Inflammatory macrophage treated with lipopolysaccharide for 1 hour (primary cell): ENCODE measurements at regions not wholly inside any gene's neighbourhood (a gene's known extent, or its start where the extent isn't known, plus 50 kb on each side); places are given as distances from the start of the nearest gene placed in this dataset.
A peak's percentile ranks its signal among the peaks of the same experiment; 100 is the strongest.
"Not testable (repeated sequence)": the region's sequence is repeated elsewhere in the genome, so short reads cannot be mapped to it uniquely, and the experiment has no call there.

ENCODE experiments used
- DNase-seq, 2 donors: peaks; one replicate each; pipeline ENCODE4 v3.0.0-alpha.2; 2020 to 2022

GRCh38 chr2:44051593-44052347, 56.0 kb upstream of the LRPPRC start:
- no peak for DNase-seq

GRCh38 chr2:44052584-44052983, 56.8 kb upstream of the LRPPRC start:
- no peak for DNase-seq

GRCh38 chr2:44053052-44053451, 57.3 kb upstream of the LRPPRC start:
- DNase-seq = no peak

- no peak for DNase-seq
Observed at GRCh38 chr2:44053456-44053855, 57.7 kb upstream of the LRPPRC start.

GRCh38 chr2:44055229-44055628, 59.4 kb upstream of the LRPPRC start:
- DNase-seq = no peak

GRCh38 chr2:44055664-44056063, 59.9 kb upstream of the LRPPRC start:
- DNase-seq = no peak

- no peak for DNase-seq
Observed at GRCh38 chr2:44056947-44057346, 61.2 kb upstream of the LRPPRC start.

GRCh38 chr2:44060286-44060685, 64.5 kb upstream of the LRPPRC start:
- DNase-seq = not testable (repeated sequence)

- DNase-seq = no peak
Observed at GRCh38 chr2:44060990-44061389, 65.2 kb upstream of the LRPPRC start.

GRCh38 chr2:44061469-44061868, 65.7 kb upstream of the LRPPRC start:
- DNase-seq = no peak

GRCh38 chr2:44061876-44062275, 66.1 kb upstream of the LRPPRC start:
- no peak for DNase-seq

GRCh38 chr2:44063033-44063432, 67.2 kb upstream of the LRPPRC start:
- no peak for DNase-seq

- not testable (repeated sequence) for DNase-seq
Observed at GRCh38 chr2:44064281-44064680, 68.5 kb upstream of the LRPPRC start.

GRCh38 chr2:44067012-44067790, 71.4 kb upstream of the LRPPRC start:
- DNase-seq = not testable (repeated sequence)

GRCh38 chr2:44067791-44068181, 72.0 kb upstream of the LRPPRC start:
- not testable (repeated sequence) for DNase-seq

GRCh38 chr2:44071454-44072046, 75.8 kb upstream of the LRPPRC start:
- DNase-seq = no peak

- DNase-seq = not testable (repeated sequence)
Observed at GRCh38 chr2:44073667-44074066, 77.9 kb upstream of the LRPPRC start.

- DNase-seq = not testable (repeated sequence)
Observed at GRCh38 chr2:44074795-44075194, 79.0 kb upstream of the LRPPRC start.

- peak; percentile 11 to 12 for DNase-seq
Observed at GRCh38 chr2:44075541-44075940, 79.8 kb upstream of the LRPPRC start.

GRCh38 chr2:44077942-44078511, 82.2 kb upstream of the LRPPRC start:
- DNase-seq = no peak

- DNase-seq = no peak
Observed at GRCh38 chr2:44079686-44080085, 83.9 kb upstream of the LRPPRC start.

GRCh38 chr2:44083054-44083453, 85.6 kb upstream of the PPM1B start:
- no peak for DNase-seq

- DNase-seq = no peak
Observed at GRCh38 chr2:44084850-44085249, 83.8 kb upstream of the PPM1B start.

GRCh38 chr2:44086629-44087028, 82.0 kb upstream of the PPM1B start:
- no peak for DNase-seq
